Mesothelial cell of epicardium (in vitro differentiated cells): ENCODE measurements at regions not wholly inside any gene's neighbourhood (a gene's known extent, or its start where the extent isn't known, plus 50 kb on each side); places are given as distances from the start of the nearest gene placed in this dataset.
A peak's percentile ranks its signal among the peaks of the same experiment; 100 is the strongest.

Experiments
- DNase-seq, 2 experiments: peaks; one replicate each; pipeline ENCODE4 v3.0.0; 2021; ENCODE audit warnings: low spot score in 2 of 2; ENCODE audit not compliant: unreplicated experiment in 2 of 2
- H3K27ac Mint-ChIP-seq: 2 replicates; pipeline ENCODE4 v1.8.0; 2021; ENCODE audit warnings: mixed read lengths
- H3K27me3 Mint-ChIP-seq: 2 replicates; pipeline ENCODE4 v1.8.0; 2021; ENCODE audit warnings: low read depth, mixed read lengths
- H3K36me3 Mint-ChIP-seq: 2 replicates; pipeline ENCODE4 v1.8.0; 2021; ENCODE audit warnings: mixed read lengths
- H3K4me1 Mint-ChIP-seq: 2 replicates; pipeline ENCODE4 v1.8.0; 2021; ENCODE audit warnings: mixed read lengths
- H3K4me3 Mint-ChIP-seq: 2 replicates; pipeline ENCODE4 v1.8.0; 2021; ENCODE audit warnings: mild to moderate bottlenecking, moderate library complexity, mixed read lengths
- H3K9me3 Mint-ChIP-seq: 2 replicates; pipeline ENCODE4 v1.8.0; 2021; ENCODE audit warnings: mixed read lengths
- CTCF ChIP-seq: fragments of 200-600 bp; sonication (generic); IDR thresholded peaks from one replicate; pipeline ENCODE4 v1.5.0; 2021; ENCODE audit warnings: antibody characterized with exemption; ENCODE audit not compliant: unreplicated experiment

GRCh38 chr21:15219039-15219438 is 154.2 kb upstream of the NRIP1 start:
- DNase-seq: no peak
- Mint-ChIP-seq H3K4me3 (no peak overlapping the region), H3K9me3 (peaks cover 5% of the 10 kb centered on the region), H3K4me1 (peaks cover 27% of the 10 kb centered on the region), H3K27ac (no peak overlapping the region), H3K27me3 (no peaks in the 10 kb centered on the region), H3K36me3 (no peaks in the 10 kb centered on the region)
- no peak for TF ChIP-seq CTCF

- TF ChIP-seq CTCF: no peak
- Mint-ChIP-seq H3K9me3 (peaks cover 7% of the 10 kb centered on the region), H3K27me3 (no peaks in the 10 kb centered on the region), H3K36me3 (no peaks in the 10 kb centered on the region), H3K4me3 (no peak overlapping the region), H3K4me1 (peaks cover 27% of the 10 kb centered on the region), H3K27ac (peak overlapping the region; percentile 28)
- no peak for DNase-seq
Observed at GRCh38 chr21:15219894-15220293, 155.1 kb upstream of the NRIP1 start.

- peak overlapping the region; percentile 4 for H3K27ac Mint-ChIP-seq
- no peak overlapping the region for H3K4me3 Mint-ChIP-seq
- peaks cover 27% of the 10 kb centered on the region for H3K4me1 Mint-ChIP-seq
- H3K27me3 Mint-ChIP-seq: no peaks in the 10 kb centered on the region
- H3K36me3 Mint-ChIP-seq: no peaks in the 10 kb centered on the region
- TF ChIP-seq CTCF: no peak
- no peak for DNase-seq
- H3K9me3 Mint-ChIP-seq: peaks cover 7% of the 10 kb centered on the region
Observed at GRCh38 chr21:15221799-15222386, 157.1 kb upstream of the NRIP1 start.

GRCh38 chr21:15222707-15223106 is 157.9 kb upstream of the NRIP1 start:
- no peaks in the 10 kb centered on the region for H3K27me3 Mint-ChIP-seq
- H3K4me1 Mint-ChIP-seq: peaks cover 27% of the 10 kb centered on the region
- H3K9me3 Mint-ChIP-seq: peaks cover 7% of the 10 kb centered on the region
- DNase-seq: no peak
- no peak for TF ChIP-seq CTCF
- no peaks in the 10 kb centered on the region for H3K36me3 Mint-ChIP-seq
- H3K4me3 Mint-ChIP-seq: no peak overlapping the region
- no peak overlapping the region for H3K27ac Mint-ChIP-seq

- H3K27ac Mint-ChIP-seq: no peak overlapping the region
- no peak for DNase-seq
- H3K9me3 Mint-ChIP-seq: peaks cover 8% of the 10 kb centered on the region
- TF ChIP-seq CTCF: no peak
- no peaks in the 10 kb centered on the region for H3K36me3 Mint-ChIP-seq
- H3K4me1 Mint-ChIP-seq: peaks cover 27% of the 10 kb centered on the region
- no peak overlapping the region for H3K4me3 Mint-ChIP-seq
- H3K27me3 Mint-ChIP-seq: no peaks in the 10 kb centered on the region
Observed at GRCh38 chr21:15224346-15225086, 159.7 kb upstream of the NRIP1 start.
